Glutamatergic neuron (in vitro differentiated cells): ENCODE measurements at regions not wholly inside any gene's neighbourhood (a gene's known extent, or its start where the extent isn't known, plus 50 kb on each side); places are given as distances from the start of the nearest gene placed in this dataset.

Source experiments
- DNase-seq: peaks from one replicate; pipeline ENCODE4 v3.0.0; 2022
- H3K27ac Mint-ChIP-seq: one replicate; pipeline ENCODE4 v1.8.0; 2020; ENCODE audit warnings: mild to moderate bottlenecking, mixed read lengths, inconsistent platforms; ENCODE audit not compliant: unreplicated experiment
- H3K27me3 Mint-ChIP-seq: one replicate; pipeline ENCODE4 v1.8.0; 2020; ENCODE audit warnings: mild to moderate bottlenecking, moderate library complexity, mixed read lengths, inconsistent platforms; ENCODE audit not compliant: unreplicated experiment
- H3K36me3 Mint-ChIP-seq: one replicate; pipeline ENCODE4 v1.8.0; 2020; ENCODE audit warnings: mild to moderate bottlenecking, mixed read lengths, inconsistent platforms; ENCODE audit not compliant: unreplicated experiment
- H3K4me1 Mint-ChIP-seq: one replicate; pipeline ENCODE4 v1.8.0; 2020; ENCODE audit warnings: mild to moderate bottlenecking, low read depth, mixed read lengths, inconsistent platforms; ENCODE audit not compliant: unreplicated experiment
- H3K4me3 Mint-ChIP-seq: one replicate; pipeline ENCODE4 v1.8.0; 2020; ENCODE audit warnings: mild to moderate bottlenecking, mixed read lengths, inconsistent platforms; ENCODE audit not compliant: unreplicated experiment
- H3K9me3 Mint-ChIP-seq: one replicate; pipeline ENCODE4 v1.8.0; 2020; ENCODE audit warnings: mild to moderate bottlenecking, moderate library complexity, mixed read lengths, inconsistent platforms; ENCODE audit not compliant: unreplicated experiment
- TF ChIP-seq, protein P1 (sequence below): fragments of 200-600 bp; sonication (generic); IDR thresholded peaks from one replicate; pipeline ENCODE4 v1.5.0; 2021; ENCODE audit not compliant: partially characterized antibody, unreplicated experiment

DNA sequence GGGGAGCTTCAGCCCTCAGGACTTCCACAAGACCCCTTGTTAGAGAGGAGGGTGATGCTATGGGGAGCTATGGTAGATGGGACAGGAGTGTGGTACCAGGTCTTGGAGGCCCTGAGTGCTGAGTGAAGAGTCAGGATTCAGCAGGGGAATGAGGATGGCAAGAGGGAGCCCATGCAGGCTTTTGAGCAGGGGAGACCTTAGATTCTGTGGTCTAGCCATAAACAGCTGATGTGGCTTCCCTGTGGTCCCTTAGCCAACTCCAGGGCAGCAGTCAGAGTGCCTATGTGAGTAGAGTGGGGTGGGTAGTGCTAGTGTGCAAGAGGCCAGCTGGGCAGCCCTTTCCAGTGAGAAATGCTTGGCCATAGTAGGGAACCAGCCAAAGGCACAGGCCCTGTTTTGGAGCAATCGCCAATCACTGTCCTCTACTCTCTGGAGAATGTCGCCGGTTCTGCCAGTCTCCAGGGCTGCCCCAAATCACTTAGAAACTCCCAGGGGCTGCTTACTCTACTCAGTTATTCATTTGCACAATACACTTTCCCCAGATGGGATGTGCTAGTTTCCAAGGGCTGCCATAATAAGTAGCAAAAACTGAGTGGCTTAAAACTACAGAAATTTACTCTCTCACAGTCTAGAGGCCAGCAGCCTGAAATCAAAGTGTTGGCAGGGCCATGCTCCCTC lies 310.5 kb downstream of the SMAD2 start:
- no peaks in the 10 kb centered on the region for H3K9me3 Mint-ChIP-seq
- TF ChIP-seq, protein P1, sequence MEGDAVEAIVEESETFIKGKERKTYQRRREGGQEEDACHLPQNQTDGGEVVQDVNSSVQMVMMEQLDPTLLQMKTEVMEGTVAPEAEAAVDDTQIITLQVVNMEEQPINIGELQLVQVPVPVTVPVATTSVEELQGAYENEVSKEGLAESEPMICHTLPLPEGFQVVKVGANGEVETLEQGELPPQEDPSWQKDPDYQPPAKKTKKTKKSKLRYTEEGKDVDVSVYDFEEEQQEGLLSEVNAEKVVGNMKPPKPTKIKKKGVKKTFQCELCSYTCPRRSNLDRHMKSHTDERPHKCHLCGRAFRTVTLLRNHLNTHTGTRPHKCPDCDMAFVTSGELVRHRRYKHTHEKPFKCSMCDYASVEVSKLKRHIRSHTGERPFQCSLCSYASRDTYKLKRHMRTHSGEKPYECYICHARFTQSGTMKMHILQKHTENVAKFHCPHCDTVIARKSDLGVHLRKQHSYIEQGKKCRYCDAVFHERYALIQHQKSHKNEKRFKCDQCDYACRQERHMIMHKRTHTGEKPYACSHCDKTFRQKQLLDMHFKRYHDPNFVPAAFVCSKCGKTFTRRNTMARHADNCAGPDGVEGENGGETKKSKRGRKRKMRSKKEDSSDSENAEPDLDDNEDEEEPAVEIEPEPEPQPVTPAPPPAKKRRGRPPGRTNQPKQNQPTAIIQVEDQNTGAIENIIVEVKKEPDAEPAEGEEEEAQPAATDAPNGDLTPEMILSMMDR, result no peak
- no peak overlapping the region for H3K27ac Mint-ChIP-seq
- peaks cover 5% of the 10 kb centered on the region for H3K27me3 Mint-ChIP-seq
- no peak for DNase-seq
- no peaks in the 10 kb centered on the region for H3K4me1 Mint-ChIP-seq
- H3K4me3 Mint-ChIP-seq, result no peak overlapping the region
- no peaks in the 10 kb centered on the region for H3K36me3 Mint-ChIP-seq

- peaks cover 5% of the 10 kb centered on the region for H3K27me3 Mint-ChIP-seq
- H3K4me3 Mint-ChIP-seq, result no peak overlapping the region
- TF ChIP-seq, protein P1, result no peak
- no peaks in the 10 kb centered on the region for H3K9me3 Mint-ChIP-seq
- H3K36me3 Mint-ChIP-seq, result no peaks in the 10 kb centered on the region
- no peaks in the 10 kb centered on the region for H3K4me1 Mint-ChIP-seq
- no peak for DNase-seq
- H3K27ac Mint-ChIP-seq, result no peak overlapping the region
Measured at GRCh38 chr18:47618758-47619157, 311.7 kb downstream of the SMAD2 start.

- no peak overlapping the region for H3K4me3 Mint-ChIP-seq
- peaks cover 5% of the 10 kb centered on the region for H3K27me3 Mint-ChIP-seq
- no peaks in the 10 kb centered on the region for H3K36me3 Mint-ChIP-seq
- no peak overlapping the region for H3K27ac Mint-ChIP-seq
- no peaks in the 10 kb centered on the region for H3K9me3 Mint-ChIP-seq
- TF ChIP-seq, protein P1, result no peak
- no peak for DNase-seq
- H3K4me1 Mint-ChIP-seq, result no peaks in the 10 kb centered on the region
Measured at GRCh38 chr18:47615043-47615442, 315.4 kb downstream of the SMAD2 start.

DNA sequence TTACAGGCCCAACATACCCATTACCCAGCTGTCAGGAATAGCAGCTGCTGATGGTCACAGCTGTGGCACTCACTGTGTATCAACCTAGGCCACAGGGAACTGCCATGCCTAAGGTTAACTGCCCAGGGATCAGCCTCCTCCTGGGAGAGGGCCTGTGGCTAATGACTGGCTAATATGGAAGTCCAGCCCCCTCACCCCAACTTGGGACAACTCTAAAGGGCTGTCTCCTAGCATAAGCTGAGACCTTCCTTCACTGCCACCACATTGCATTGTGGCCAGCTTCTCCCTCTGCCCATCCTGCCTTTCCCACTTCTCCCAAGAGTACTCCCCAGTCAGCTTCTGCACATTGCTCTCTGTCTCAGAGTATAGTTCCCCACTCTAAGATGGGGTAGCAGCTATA lies 316.5 kb downstream of the SMAD2 start:
- Mint-ChIP-seq H3K9me3 (no peaks in the 10 kb centered on the region), H3K27me3 (peaks cover 1% of the 10 kb centered on the region), H3K4me1 (no peaks in the 10 kb centered on the region), H3K27ac (no peak overlapping the region), H3K4me3 (no peak overlapping the region), H3K36me3 (no peaks in the 10 kb centered on the region)
- TF ChIP-seq, protein P1, result no peak
- no peak for DNase-seq

- no peaks in the 10 kb centered on the region for H3K9me3 Mint-ChIP-seq
- no peaks in the 10 kb centered on the region for H3K27me3 Mint-ChIP-seq
- H3K36me3 Mint-ChIP-seq, result no peaks in the 10 kb centered on the region
- no peak for DNase-seq
- H3K4me1 Mint-ChIP-seq, result no peaks in the 10 kb centered on the region
- TF ChIP-seq, protein P1, result no peak
- no peak overlapping the region for H3K27ac Mint-ChIP-seq
- H3K4me3 Mint-ChIP-seq, result no peak overlapping the region
Measured at GRCh38 chr18:47611649-47612048, 318.8 kb downstream of the SMAD2 start.
